ENCODE measurements at regions not wholly inside any gene's neighbourhood (a gene's known extent, or its start where the extent isn't known, plus 50 kb on each side); places are given as distances from the start of the nearest gene placed in this dataset.

DNA sequence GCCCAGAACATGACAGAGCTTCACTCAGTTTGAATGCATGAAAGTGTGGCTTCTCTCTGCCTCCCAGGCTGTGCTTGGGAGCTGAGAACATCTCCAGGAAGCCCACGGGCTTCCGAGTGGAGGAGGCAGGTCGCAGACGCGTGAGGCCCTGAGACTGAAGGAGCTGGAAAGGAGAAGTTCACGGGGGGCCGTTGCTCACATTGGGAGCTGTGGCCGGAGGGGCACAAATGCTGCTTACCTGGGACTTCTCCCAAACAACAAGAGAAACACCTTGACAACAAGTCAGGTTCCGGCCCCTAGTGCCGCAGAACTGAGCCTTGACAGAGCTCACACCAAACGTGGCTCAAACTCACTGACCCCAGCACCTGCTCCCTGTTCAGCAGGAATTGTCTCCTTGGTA lies 207.0 kb downstream of the BRD1 start:
- no peak for DNase-seq

DNA sequence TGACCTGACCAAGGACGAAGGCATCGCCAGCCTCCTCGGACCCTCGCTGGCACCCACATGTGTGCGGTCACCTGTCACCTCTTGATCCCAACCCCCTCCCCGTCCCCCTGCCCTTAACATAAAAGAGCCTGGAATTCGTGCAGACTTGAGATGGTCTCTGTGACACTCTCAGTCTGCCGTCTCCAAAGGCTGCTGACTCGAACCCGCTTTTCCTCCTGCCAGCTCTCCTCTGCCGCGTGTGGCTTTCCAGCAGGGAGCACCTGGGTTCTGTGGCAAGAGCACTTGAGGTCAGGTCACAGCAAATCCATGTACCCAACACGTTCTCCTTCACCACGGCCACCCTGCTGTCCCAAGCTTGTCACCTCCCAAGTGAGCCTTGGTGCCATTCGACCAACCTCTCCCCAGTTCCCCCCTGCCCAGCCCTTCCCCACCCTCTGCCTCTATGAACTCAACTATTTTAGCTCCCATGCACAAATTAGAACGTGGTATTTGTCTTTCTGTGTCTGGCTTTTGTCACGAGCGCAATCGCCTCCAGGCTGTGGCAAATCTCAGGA lies 207.6 kb downstream of the BRD1 start:
- no peak for DNase-seq

DNA sequence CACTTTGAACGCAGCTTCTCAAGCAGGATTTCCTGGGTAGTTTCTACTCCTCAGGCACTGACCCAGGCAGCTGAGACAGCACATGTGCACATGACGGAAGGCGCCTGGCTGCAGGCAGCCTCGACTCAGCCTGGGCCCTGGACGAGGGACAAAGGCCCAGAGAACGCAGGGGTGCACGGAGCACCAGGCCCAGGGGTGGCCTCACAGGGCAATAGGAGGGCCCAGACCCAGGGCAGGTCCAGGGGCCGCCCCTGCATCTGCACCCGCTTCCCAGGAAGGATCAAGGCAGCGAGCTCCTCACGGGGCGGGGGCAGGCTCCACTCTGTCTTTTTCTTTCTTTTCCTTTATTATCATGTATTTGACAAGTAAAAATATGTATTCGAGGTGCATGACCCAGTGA lies 208.4 kb downstream of the BRD1 start:
- DNase-seq, result no peak

DNA sequence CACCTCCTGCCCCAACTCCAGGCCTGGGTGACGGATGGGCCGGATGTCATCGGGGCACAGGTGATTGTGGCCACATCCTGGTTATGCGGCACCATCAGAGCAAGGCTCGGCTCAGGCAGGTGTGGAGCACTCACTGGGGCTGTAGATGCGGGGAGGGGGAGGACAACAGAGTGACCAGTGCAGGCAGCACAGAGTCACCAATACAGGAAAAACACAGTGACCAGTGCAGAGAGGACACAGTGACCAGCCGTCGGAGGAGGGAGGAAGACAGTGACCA lies 209.1 kb downstream of the BRD1 start:
- DNase-seq, result no peak

DNA sequence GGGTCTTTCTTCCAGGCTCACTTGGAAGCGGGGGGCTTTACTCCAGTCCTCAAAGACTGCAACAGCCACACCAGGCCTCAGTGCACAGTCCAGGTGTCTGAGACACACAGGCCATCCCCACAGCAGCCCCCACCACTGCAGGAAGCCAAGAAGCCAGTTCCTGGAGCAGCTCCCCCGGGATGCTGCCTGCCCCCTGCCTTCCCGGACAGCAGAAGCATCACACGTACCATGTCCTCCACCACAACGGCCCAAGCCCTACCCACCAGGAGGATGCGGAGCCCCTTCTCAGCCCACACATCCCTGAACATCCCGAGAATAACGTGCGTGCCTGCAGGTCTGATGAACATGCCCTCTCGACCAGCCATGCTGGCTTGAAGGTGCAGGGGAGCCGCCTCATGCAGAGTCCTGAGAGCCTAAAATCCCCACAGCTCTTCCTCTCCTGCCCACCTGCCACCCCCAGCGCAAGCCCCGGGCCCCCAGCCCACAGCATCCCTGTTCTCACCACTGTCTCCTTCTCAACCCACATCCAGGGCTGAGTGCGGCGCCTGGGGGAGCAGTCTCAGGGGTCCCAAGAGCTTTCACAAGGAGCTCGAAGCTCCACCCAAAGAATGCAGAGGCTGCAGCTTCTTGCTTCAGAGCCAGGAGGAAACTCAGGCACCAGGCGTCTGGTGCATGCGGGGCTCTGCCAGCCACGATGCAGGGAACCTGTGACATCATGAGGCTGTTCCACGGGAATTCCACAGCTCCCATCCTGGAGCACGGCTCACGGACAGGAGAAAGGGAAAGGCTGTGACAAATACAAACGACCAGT lies 209.6 kb downstream of the BRD1 start:
- no peak for DNase-seq

DNA sequence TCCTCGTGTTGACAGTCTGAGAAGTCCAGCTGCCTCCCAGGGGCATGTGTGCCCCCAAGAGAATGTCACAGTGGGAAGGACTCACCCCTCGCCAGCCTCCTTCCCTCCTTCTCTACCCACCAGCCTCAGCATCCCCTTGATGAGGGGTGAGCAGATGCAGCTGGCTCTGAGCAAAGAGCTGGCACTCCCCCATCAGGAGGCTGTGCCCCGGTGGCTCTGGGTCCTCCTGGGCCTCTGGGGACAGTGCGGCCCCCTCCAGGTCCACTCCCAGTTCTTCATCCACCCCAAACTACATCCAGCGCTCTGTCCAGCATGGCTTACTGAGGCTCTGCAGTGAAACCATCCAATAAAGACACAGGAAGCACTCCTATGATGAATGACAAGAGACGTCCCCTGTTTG lies 210.4 kb downstream of the BRD1 start:
- no peak for DNase-seq

- DNase-seq, result no peak
Measured at GRCh38 chr22:49616356-49617231, 211.1 kb downstream of the BRD1 start.

- no peak for DNase-seq
Measured at GRCh38 chr22:49614966-49615965, 212.4 kb downstream of the BRD1 start.

- no peak for DNase-seq
Measured at GRCh38 chr22:49613511-49614270, 214.0 kb downstream of the BRD1 start.

GRCh38 chr22:49613108-49613507 lies 214.6 kb downstream of the BRD1 start:
- DNase-seq, result no peak

DNA sequence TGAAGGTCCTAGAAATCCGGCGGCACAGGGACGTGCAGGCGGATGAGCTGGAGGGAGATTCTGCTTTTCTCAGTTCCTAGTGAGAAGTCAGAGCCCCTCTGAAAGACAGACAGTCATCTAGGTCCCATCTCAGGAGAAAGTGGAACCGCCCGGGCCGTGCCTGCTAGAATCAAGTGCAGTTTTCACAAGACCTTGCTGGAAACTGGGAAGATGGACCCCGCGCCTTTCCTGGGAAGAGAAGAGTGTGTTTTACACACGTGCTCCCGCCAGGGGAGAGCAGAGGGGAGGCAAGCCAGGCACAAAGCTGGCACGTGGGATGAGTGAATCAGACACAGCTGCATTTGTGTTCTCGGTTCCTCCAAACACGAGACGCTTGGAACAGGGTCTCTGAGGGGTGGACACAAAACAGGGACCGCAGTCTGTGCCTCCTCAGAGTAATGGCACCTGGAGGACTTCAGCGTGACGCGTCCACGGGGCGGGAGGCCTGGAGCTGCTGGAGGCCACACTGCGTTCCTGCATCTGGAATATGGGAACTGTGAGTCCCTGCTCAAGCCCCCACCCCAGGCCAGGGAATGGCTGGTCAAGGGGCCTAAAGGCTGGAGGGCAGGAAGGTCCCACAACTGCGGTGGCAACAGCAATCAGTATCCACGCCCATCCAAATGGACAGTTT lies 218.3 kb downstream of the BRD1 start:
- DNase-seq, result no peak

DNA sequence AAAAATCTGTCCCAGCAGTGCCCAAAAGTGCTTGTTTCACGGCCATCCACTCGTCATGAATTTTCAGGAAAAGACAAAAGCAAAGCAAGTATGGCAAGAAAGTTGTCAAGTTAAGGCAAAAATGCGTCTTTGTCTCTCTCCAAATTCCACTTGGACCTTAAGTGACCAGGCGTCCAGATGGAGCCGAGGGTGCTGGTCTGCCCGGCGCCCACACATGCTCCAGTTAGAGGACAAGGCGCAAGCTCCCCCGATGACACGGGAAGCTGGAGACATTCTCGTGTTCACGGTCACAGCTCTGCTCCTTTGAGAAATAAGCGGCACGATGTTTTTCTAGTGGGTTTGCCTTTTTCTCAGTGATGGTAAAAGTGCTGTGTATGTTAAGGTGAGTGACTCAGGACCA lies 219.0 kb downstream of the BRD1 start:
- DNase-seq, result no peak

- no peak for DNase-seq
Measured at GRCh38 chr22:49608228-49608627, 219.4 kb downstream of the BRD1 start.

- no peak for DNase-seq
Measured at GRCh38 chr22:49607821-49608220, 219.9 kb downstream of the BRD1 start.

DNA sequence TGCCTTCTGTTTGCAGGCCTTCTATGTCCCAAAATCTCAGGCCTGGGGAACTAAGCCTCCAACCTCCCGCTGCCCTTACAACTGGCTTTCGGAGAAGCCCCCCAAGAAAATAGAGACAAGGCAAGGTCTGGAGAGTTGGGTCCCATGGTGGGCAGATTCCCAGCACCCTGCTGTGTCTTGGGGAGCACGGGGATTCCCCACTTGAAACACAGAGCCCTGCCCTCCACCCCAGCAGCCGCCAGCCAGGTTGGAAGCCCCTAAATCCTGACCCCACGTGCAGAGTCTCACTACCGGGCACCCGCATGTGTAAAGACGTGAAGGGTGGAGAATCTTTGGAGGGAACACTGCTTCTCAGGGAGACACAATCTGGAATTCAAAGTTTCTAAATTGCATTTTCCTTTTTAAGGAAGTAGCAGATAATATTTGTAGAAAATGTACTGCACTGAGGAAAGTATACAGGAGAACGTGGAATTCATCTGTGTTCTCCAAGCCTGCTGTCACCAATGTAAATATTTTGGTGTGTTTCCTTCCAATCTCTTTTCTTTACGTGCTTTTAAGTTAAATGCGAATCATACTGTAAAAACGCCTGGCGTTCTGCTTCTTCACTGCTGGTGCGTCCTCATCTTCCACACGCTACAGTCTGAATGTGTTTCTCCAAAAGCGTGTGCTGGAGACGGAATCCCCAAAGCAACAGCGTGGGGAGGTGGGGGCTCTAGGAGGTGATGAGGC lies 220.9 kb downstream of the BRD1 start:
- DNase-seq, result no peak

GRCh38 chr22:49604732-49605302 lies 222.9 kb downstream of the BRD1 start:
- no peak for DNase-seq

DNA sequence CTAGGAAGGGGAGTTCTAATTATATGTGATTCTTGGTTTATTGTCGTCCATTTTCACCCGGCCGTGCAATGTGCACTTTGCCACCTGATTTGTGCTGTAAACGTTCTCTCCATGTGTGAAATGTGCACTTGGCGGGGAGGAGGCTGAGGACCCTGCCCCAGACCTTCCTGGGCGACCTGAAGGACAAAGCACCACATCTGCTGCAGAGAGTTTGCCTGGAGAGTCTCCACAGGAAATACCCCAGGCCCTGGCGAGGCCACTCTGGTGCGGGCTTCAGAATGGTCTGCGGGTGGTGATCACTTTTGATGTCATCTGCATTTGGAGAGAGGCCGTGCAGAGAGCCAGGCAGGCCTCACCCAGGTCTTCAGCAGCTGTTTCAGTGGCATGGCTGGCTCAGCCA lies 224.7 kb downstream of the BRD1 start:
- no peak for DNase-seq

- DNase-seq, result no peak
Measured at GRCh38 chr22:49602481-49602880, 225.2 kb downstream of the BRD1 start.

DNA sequence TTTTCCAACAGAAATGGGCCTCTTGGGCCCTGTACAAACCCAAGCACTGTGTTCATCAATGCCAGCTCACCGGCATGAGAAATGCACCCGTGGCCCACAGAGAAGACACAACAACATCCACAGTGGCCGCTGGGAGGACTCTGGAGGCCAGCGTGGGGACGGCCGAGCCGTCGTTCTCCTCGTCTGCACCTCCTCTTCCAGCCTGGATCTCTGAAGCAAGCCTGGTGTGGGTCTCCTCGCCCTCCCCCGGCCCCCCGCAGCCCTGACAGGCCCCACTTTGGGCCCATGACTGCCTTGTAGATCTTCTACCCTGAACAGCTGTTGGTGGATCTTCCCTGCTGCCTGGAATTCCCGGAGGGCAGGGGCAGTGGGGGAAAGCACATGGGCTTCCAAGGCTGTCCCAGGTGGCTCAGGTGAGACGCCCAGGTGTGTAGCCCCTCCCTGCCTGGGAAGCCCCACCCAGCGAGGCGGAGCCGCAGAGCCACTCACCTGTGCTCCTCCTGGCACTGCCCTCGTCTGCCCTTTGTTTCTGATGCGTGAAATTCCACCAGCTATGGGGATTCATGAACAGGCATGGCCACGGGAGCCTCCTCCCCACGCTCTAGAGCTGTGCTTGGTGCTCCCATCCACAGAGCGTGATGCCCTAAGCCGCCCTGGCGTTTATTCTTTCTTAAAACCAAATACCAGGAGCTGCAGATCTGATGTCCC lies 225.9 kb downstream of the BRD1 start:
- DNase-seq, result no peak

Measured in hematopoietic multipotent progenitor cell treated with erythropoietin and hydrocortisone succinate and interleukin-3 and kit ligand, for 6 days (in vitro differentiated cells).